ENCODE measurements at regions not wholly inside any gene's neighbourhood (a gene's known extent, or its start where the extent isn't known, plus 50 kb on each side); places are given as distances from the start of the nearest gene placed in this dataset.

DNA sequence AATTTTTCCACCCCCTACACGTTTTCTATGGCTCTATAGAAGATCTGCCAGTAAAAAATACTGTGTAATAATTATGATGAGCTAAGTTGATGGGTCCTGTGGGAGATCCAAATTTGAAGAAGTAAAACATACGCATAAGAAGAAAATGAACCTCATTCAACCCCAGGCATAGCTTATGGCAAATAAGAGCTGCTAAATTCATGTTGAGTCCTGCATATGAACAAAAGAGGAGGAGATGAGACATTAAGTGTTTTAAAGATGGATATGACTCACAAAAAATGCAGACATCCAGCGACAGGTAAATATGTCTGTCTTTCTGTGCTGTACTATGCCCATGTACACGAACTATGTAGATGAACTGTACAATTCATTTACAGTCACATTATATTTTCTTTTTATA is 101.9 kb downstream of the LIG4 start:
- DNase-seq (ENCODE audit: extremely low read depth, low read depth) = no peak
- H3K4me3 ChIP-seq (replicated peaks; ENCODE audit: low read depth, low read length) = no peak overlapping the region
- TF ChIP-seq, protein P1, sequence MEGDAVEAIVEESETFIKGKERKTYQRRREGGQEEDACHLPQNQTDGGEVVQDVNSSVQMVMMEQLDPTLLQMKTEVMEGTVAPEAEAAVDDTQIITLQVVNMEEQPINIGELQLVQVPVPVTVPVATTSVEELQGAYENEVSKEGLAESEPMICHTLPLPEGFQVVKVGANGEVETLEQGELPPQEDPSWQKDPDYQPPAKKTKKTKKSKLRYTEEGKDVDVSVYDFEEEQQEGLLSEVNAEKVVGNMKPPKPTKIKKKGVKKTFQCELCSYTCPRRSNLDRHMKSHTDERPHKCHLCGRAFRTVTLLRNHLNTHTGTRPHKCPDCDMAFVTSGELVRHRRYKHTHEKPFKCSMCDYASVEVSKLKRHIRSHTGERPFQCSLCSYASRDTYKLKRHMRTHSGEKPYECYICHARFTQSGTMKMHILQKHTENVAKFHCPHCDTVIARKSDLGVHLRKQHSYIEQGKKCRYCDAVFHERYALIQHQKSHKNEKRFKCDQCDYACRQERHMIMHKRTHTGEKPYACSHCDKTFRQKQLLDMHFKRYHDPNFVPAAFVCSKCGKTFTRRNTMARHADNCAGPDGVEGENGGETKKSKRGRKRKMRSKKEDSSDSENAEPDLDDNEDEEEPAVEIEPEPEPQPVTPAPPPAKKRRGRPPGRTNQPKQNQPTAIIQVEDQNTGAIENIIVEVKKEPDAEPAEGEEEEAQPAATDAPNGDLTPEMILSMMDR (IDR thresholded peaks at IDR 0.05; ENCODE audit: low read depth, low read length, missing control alignments) = no peak

DNA sequence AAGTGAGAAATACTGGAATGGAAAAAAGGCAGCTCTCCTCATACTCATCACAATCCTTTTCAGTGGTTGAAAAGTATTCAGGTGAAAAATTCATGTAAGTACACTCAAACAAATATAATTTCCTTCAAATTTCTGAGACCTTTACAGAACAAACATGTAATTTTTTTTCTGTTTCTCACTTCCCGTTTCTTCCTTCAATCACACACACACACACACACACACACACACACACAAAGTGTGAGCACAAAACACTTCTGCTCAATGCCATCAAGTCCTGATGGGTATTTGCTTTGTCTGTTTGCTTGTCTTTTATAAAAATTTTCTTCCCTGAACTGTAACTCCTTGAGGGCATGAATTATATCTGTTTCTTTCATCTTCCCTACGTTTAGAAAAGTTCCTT is 110.6 kb downstream of the LIG4 start:
- TF ChIP-seq, protein P1 (IDR thresholded peaks at IDR 0.05; ENCODE audit: low read depth, low read length, missing control alignments) = no peak
- H3K4me3 ChIP-seq (replicated peaks; ENCODE audit: low read depth, low read length) = no peak overlapping the region
- no peak for DNase-seq (ENCODE audit: extremely low read depth, low read depth)

DNA sequence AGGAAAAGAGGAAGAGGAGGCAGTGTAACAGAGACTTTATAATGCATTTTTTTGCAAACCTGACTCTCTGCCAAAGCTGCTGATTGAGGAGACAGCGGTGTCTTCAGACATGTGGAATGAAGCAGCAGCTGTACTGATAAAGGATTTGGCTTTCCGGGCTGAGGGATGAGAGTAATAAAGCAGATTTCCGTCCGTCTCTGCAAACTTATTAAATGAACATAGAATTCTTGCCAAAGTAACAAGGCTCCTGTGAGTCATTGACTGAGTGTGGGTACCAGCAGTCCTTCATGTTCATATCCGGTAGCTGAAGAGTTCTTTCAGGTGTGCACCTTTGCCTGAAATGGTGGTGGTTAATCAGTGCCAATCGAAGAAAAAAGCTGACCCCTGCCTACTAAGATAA is 112.6 kb downstream of the LIG4 start:
- TF ChIP-seq, protein P1 (IDR thresholded peaks at IDR 0.05; ENCODE audit: low read depth, low read length, missing control alignments) = no peak
- H3K4me3 ChIP-seq (replicated peaks; ENCODE audit: low read depth, low read length) = no peak overlapping the region
- DNase-seq (ENCODE audit: extremely low read depth, low read depth) = no peak

DNA sequence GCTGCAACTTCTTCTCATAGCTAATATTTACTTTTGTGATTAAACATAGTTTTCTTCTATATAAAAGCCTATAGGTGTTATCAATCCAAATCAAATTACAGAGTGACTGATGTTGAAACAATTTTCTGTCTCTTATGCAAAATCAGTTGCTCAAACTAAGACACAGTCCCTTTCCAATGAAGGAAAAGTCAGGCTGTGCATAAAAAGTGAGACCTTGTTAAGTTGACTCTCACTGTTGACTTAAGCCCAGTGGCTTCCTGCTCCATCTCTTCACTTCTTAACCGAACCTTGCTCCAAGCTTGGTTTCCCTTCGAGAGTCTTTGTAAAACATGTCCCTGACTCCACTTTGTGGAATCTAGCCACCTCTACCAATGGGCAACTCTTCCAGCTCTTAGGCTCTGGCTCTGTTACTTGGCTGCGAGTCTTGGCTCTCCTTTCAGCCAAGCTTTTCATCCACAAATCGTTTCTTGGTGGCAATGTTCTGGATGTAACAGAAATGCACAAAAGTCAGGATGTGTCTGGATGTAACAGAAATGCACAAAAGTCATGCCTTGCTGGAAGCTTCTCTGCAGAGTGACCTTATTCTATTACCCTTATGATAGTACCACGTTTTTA is 118.9 kb downstream of the LIG4 start:
- H3K4me3 ChIP-seq (replicated peaks; ENCODE audit: low read depth, low read length) = no peak overlapping the region
- DNase-seq (ENCODE audit: extremely low read depth, low read depth) = no peak
- TF ChIP-seq, protein P1 (IDR thresholded peaks at IDR 0.05; ENCODE audit: low read depth, low read length, missing control alignments) = no peak

DNA sequence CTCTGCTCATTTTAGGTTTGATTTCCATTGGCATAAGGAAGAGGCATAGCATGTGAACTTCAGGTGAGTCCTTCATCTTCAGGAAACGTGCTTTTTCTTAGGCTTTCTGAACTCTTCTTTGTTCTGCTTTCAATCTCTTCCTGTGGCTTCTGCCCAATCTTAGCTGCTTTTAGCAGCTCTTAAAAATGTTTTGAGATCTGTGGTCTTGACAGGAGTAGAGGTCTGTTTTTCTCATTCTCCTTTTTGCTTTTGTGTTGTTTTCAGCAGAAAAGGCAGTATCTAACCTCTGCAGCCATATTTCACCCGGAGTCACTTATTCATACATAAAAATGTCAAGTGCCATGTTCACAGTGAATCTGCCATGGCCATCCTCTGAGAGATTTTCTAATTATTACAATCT is 120.3 kb downstream of the LIG4 start:
- no peak overlapping the region for H3K4me3 ChIP-seq (replicated peaks; ENCODE audit: low read depth, low read length)
- no peak for DNase-seq (ENCODE audit: extremely low read depth, low read depth)
- TF ChIP-seq, protein P1 (IDR thresholded peaks at IDR 0.05; ENCODE audit: low read depth, low read length, missing control alignments) = no peak

DNA sequence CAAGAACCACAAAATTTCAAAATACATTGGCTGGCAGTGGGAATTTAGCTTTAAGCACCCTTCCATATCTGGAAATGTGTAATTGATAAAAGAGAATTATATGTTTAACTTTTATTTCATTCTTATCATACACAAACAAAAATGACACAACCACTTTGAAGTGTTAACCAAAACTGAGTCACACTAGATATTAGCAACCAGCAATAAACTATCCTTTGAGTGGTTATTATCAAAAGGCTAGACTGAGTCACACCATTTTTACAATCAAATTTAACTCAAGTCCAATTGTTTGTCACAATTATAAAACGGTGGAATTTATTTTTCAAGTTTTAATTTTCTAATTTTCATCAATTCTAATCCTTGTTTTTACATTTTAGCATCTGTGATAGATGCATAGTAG is 121.7 kb downstream of the LIG4 start:
- DNase-seq (ENCODE audit: extremely low read depth, low read depth) = no peak
- no peak overlapping the region for H3K4me3 ChIP-seq (replicated peaks; ENCODE audit: low read depth, low read length)
- TF ChIP-seq, protein P1 (IDR thresholded peaks at IDR 0.05; ENCODE audit: low read depth, low read length, missing control alignments) = no peak

DNA sequence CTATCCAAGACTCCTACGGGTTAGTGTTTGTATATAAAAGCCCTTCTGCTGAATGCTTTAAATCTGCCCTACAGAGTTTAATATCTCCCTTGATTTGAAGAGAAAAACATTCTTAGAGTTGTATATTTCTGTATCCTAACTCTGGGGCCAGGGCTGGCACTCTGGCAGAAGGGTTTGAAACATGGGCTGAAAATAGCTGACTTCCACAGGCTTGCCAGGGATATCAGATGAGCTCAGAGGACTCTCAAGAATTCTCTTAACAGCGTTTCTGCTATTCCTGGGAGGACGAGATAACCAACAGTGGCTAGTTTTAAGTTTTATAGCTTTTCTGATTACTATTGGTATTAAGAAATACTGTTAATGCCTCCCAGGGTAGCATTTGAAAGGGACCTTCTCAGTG is 127.5 kb downstream of the LIG4 start:
- TF ChIP-seq, protein P1 (IDR thresholded peaks at IDR 0.05; ENCODE audit: low read depth, low read length, missing control alignments) = no peak
- no peak overlapping the region for H3K4me3 ChIP-seq (replicated peaks; ENCODE audit: low read depth, low read length)
- DNase-seq (ENCODE audit: extremely low read depth, low read depth) = no peak
